NCI-H2029 treated with DMSO at 0.1 percent for 48 hours (cell line): ENCODE measurements at regions not wholly inside any gene's neighbourhood (a gene's known extent, or its start where the extent isn't known, plus 50 kb on each side); places are given as distances from the start of the nearest gene placed in this dataset.
"Not testable (repeated sequence)": the region's sequence is repeated elsewhere in the genome, so short reads cannot be mapped to it uniquely, and the experiment has no call there.

Experiments used
- DNase-seq: peaks from one replicate; lab custom pipeline; 2025; lab: John Stamatoyannopoulos, UW

- no peak for DNase-seq
Measured at GRCh38 chr7:32681174-32681518, 185.9 kb downstream of the AVL9 start.

DNA sequence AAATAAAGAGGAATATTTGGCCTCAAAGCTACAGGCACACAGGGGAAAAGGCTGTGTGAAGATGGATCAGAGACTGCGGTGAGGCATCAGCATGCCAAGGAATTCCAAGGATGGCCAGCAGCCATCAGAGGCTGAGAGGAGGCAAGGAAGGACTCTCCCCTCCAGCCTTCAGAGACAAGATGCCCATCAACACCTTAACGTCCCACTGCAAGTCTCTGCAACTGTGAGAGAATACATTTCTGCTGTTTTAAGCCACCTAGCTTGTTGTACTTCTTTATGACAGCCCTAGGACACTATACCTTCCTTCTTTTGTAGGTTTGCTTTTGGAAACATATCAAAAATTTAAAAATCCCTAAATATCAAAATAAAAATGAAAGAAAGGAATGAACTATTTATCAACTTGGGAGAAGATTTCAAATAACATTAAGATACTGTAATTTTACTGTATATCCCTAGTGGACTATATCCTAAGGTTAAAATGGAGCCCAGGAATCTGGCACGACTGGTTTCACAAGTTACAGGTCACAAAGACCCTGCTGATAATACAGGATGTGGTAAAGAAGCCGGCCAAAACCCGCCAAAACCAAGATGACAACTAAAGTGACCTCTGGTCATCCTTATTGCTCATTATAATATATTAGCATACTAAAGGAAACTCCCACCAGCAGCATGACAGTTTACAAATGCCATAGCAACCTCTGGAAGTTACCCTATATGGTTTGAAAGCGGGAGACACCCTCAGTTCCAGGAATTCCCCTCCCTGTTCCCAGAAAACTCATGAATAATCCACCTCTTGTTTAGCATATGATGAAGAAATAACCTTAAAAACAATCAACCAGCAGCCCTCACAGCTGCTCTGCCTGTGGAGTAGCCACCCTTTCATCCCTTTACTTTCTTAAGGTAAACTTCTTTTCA lies 185.2 kb downstream of the AVL9 start:
- no peak for DNase-seq

- DNase-seq, result no peak
Measured at GRCh38 chr7:32679192-32679591, 183.9 kb downstream of the AVL9 start.

DNA sequence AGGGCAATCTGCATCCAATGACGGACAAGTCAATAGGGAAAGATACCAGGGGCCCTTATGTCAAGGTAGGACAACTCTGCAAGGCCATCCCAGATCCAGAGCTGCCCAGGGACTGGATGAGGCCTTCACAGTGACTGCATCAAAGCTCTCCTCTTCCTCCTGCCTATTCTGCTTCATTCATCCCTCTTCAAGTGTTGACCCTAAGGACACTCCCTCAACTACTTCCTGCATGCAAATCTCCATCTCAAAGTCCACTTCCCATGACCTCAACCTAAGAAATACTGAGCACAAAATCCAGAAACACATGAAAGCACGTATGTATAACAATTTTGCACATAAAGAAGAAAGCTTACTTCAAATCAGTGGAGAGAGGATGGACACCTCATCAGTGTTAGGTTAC lies 182.3 kb downstream of the AVL9 start:
- DNase-seq, result no peak

- no peak for DNase-seq
Measured at GRCh38 chr7:32676249-32676941, 181.1 kb downstream of the AVL9 start.

DNA sequence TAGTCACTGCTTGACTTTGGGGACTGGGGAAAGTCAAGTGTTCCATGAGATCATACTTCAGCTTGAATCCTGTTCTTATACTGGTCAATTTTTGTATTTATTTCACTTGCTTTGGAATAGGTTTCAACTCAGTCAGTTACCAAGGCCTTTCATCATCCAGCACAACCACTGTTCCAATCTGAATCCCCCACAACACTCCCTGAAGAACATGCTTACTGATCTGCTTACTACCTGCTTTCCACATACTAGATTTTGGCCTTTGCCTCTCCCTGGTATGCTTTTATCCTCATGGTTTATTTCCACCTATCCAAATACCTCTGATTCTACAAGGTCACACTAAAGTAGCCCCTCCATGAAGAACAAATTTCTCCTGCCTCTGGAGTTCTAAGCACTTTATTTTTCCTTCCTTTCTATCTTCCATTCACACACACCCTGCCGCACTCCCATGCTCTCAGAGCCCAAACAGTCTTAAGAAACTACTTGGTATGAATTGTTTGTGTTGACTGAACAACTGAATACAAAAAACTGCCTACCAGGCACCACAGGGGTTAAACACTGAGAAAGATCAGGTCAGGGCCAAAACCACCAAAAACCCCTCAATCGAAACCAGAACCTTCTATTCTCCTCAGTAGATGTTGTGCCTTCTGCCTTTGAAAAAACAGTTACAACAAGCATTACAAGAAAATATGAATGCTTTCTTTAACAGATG lies 178.1 kb downstream of the AVL9 start:
- no peak for DNase-seq

- DNase-seq, result no peak
Measured at GRCh38 chr7:32670110-32671025, 175.1 kb downstream of the AVL9 start.

DNA sequence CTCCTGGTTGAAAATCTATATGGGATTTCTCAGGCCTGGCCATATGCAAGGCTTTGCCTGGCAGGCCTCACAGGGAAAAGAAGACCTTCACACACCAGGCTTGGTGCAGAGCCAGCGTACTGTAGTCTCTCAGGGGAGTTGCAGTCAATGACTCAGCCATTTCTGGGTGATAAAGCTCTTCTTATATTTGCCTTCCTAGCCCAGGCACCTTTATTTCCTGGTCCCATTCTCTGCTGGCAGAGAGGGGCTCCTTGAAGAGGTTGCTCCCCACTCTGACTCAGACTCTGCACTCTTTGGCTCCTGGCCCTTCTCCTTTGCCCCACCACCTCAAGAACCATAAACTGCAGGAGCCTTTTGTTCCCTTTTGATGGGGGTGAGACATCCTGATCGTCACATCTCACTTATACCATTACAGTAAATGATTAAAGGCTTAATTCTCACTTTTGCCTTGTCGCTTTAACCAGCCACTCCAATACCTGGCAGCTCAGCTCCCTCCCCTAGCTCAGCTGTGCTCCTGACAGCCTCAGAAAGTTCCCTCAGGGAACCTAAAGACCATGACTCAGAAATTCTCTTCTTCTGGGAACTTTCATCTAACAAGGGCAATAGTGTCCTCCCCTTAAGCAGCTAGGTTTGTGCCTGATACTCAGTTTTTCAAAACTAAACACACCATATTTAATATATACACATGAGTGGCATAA lies 174.0 kb downstream of the AVL9 start:
- DNase-seq, result peak; percentile 24

DNA sequence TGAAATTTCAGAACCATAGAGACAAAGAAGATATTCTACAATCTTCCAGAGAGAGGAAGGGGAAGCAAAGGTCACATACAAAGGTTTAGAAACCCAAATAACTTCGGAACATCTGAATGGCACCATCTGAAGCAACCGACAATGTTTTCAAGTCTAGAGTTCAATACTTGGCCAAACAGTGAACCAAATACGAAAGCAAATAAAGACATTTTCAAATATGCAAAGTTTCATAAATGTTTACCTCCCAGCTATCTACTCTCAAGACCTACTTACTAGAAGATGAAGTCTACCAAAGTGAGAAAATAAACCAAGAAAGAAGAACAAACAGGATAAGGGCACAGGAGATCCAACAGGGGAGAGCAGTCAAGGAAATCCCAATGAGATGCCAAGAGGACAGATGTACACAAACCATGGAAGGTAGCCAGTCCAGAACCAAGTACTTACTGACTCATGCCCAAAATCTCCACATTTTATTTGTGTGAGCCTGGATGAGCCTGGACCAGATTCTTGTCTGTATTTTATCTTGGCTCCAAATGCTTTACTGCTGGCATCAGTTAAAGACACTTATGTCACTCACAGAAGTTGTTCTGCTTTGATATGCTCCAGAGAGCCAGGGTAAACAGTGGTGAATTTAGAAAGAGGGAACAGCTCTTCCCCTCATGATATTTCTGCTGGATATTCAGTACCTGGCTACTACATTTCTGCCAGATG lies 173.3 kb downstream of the AVL9 start:
- DNase-seq, result not testable (repeated sequence)

- DNase-seq, result not testable (repeated sequence)
Measured at GRCh38 chr7:32667586-32667985, 172.3 kb downstream of the AVL9 start.

DNA sequence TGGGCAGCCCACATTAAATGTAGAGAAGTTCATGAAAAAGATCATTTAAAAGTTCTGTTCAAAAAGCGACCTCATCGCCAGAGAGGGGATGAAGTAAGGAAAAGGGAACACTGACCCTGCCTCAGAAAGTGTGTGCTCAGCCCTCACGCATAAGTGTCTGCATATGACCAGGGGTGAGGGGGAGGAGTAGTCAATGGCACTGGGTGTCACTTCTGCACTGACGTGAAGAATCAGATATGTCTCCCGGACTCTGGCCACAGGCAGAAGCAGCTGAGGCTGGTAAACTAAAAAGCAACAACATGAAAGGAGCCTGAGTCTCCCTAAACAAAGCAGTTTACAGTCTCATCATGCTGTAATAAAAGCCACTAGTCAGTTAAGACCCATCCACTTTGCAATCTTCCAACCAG lies 168.5 kb downstream of the AVL9 start:
- not testable (repeated sequence) for DNase-seq

DNA sequence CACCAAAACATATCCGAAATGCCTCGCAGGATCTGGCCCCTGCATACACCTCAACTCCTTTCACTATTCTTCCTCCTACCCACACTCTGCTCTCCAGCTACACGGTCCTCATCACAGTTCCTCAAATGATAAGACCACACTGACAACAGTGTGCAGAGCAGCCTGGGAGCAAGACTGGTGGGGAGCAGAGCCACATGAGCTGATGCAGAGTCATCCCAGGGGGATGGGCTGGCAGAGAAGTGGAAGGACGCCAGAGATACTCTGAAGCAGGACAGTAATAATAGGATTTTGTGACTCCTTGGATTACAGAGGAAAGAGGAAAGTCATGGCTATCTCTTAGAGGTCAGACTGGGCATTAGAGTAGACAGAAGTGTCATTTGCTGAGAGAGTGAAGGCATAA lies 167.2 kb downstream of the AVL9 start:
- not testable (repeated sequence) for DNase-seq

- no peak for DNase-seq
Measured at GRCh38 chr7:32661929-32662328, 166.6 kb downstream of the AVL9 start.

DNA sequence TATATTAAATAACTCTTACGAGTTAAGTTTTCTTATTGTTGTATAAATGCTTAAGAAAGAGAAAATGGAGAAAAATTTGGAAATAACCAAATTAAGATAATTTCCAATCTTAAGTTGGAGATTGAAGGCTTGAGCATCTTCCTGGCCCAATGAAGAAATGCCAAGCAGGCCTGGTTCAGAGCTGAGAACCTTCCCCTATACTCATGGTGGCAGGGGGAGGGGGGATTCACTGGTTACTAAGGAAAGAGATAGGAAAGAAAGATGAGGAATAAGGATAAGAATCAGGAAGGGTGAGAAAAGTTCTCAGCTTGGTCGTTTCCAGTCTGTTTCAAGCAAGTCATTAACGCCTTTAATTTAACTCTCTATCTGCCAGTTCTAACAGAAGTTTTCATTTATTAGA lies 166.2 kb downstream of the AVL9 start:
- no peak for DNase-seq

DNA sequence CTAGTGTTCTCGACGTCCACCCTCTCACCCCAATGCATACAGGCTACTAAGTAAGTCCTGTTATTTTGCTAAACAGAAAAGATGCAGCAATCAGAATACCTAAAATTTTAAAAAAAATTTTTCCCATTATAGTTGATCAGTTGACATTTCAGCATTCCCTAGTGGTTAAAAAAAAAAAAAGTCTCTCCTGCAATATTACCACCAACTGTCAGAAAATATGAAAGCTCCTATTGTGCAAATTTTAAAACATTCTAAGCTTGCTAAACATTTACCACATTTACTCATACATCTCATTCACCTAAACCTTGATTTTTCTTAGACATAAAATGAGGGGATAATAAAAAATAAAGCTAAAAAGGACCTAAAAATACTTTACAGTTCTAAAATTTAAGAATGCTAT lies 165.6 kb downstream of the AVL9 start:
- no peak for DNase-seq

DNA sequence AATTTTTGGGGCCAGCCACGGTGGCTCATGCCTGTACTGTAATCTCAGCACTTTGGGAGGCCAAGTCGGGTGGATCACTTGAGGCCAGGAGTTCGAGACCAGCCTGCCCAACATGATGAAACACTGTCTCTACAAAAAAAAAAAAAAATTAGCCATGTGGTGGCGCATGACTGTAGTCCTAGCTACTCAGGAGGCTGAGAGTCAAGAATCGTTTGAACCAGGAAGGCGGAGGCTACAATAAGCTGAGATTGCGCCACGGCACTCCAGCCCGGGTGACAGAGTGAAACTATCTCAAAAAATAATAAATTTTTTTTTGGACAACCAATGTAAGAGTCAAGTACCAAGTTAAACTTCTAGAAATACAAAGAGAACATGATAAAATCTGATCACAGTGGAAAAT lies 164.6 kb downstream of the AVL9 start:
- no peak for DNase-seq

- no peak for DNase-seq
Measured at GRCh38 chr7:32658467-32658869, 163.2 kb downstream of the AVL9 start.

- DNase-seq, result no peak
Measured at GRCh38 chr7:32658034-32658433, 162.7 kb downstream of the AVL9 start.

DNA sequence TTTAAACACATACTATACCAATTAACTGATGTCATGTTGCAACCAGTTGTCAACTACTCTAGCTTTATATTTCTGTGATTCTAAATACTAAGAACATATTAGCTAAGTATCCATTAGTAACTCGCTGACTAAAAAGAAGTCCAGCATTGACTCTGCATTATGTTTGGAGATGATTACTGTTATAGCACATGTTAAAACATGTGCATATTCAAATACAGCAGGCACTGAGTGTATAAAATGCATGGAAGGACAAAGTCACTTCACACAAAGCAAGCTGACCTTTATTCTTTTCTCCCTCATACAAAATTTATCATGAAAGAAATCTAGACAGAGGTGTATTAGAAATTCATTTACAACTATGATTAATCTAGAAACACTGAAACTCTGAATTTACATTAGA lies 159.3 kb downstream of the AVL9 start:
- DNase-seq, result not testable (repeated sequence)

- DNase-seq, result not testable (repeated sequence)
Measured at GRCh38 chr7:32650356-32650755, 155.1 kb downstream of the AVL9 start.
